ENCODE measurements at regions not wholly inside any gene's neighbourhood (a gene's known extent, or its start where the extent isn't known, plus 50 kb on each side); places are given as distances from the start of the nearest gene placed in this dataset.
A peak's percentile ranks its signal among the peaks of the same experiment; 100 is the strongest.

DNA sequence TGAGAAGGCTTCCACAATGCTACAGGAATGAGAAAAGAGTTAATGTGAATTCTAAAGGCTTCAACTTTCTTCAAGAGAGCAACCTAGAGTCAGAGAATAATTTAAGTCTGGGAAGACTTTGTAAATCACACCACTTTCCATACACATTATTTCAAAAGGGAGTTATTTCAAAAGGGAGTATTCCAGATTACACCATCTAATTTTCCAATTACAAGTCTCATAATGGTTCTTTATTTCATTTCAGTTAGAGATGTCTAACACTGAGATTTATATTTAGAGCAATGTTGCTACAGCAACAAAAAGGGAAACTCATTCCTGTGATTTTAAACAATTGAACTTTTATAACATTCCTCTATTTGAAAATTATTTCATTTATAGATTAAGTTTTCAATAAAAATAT, 98.8 kb upstream of the DST start:
- H3K36me3 Mint-ChIP-seq (ENCODE audit: insufficient read depth, unreplicated experiment): peaks cover 6% of the 10 kb centered on the region
- POLR2A ChIA-PET: interaction anchor here (0.7 to 7.1 kb wide), 19 partner anchors 8 to 102 kb away, joined by 3 to 110 read pairs (median 4); partner anchors contain the start of gene DST
- intact Hi-C loops (cut with micrococcal nuclease): no loop called here
- no TSS peak for BruUV-seq (replicated peaks)
- H3K4me1 Mint-ChIP-seq (ENCODE audit: insufficient read depth, unreplicated experiment): peaks cover 53% of the 10 kb centered on the region
- DNase-seq (ENCODE audit: unreplicated experiment): no peak
- CTCF ChIA-PET: interaction anchor here (0.6 to 2.1 kb wide), 4 partner anchors 16 to 582 kb away, joined by 3 to 14 read pairs (median 4); no protein-coding TSS in a partner anchor
- TF ChIP-seq, protein P1, sequence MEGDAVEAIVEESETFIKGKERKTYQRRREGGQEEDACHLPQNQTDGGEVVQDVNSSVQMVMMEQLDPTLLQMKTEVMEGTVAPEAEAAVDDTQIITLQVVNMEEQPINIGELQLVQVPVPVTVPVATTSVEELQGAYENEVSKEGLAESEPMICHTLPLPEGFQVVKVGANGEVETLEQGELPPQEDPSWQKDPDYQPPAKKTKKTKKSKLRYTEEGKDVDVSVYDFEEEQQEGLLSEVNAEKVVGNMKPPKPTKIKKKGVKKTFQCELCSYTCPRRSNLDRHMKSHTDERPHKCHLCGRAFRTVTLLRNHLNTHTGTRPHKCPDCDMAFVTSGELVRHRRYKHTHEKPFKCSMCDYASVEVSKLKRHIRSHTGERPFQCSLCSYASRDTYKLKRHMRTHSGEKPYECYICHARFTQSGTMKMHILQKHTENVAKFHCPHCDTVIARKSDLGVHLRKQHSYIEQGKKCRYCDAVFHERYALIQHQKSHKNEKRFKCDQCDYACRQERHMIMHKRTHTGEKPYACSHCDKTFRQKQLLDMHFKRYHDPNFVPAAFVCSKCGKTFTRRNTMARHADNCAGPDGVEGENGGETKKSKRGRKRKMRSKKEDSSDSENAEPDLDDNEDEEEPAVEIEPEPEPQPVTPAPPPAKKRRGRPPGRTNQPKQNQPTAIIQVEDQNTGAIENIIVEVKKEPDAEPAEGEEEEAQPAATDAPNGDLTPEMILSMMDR (IDR thresholded peaks at IDR 0.05; ENCODE audit: unreplicated experiment): no peak
- peak overlapping the region; percentile 83 for H3K4me3 Mint-ChIP-seq (ENCODE audit: unreplicated experiment)
- peak overlapping the region; percentile 94 for H3K27ac Mint-ChIP-seq (ENCODE audit: low read depth, unreplicated experiment)
- H3K9me3 Mint-ChIP-seq (ENCODE audit: unreplicated experiment): no peaks in the 10 kb centered on the region
- no peaks in the 10 kb centered on the region for H3K27me3 Mint-ChIP-seq (ENCODE audit: insufficient read depth, unreplicated experiment)

DNA sequence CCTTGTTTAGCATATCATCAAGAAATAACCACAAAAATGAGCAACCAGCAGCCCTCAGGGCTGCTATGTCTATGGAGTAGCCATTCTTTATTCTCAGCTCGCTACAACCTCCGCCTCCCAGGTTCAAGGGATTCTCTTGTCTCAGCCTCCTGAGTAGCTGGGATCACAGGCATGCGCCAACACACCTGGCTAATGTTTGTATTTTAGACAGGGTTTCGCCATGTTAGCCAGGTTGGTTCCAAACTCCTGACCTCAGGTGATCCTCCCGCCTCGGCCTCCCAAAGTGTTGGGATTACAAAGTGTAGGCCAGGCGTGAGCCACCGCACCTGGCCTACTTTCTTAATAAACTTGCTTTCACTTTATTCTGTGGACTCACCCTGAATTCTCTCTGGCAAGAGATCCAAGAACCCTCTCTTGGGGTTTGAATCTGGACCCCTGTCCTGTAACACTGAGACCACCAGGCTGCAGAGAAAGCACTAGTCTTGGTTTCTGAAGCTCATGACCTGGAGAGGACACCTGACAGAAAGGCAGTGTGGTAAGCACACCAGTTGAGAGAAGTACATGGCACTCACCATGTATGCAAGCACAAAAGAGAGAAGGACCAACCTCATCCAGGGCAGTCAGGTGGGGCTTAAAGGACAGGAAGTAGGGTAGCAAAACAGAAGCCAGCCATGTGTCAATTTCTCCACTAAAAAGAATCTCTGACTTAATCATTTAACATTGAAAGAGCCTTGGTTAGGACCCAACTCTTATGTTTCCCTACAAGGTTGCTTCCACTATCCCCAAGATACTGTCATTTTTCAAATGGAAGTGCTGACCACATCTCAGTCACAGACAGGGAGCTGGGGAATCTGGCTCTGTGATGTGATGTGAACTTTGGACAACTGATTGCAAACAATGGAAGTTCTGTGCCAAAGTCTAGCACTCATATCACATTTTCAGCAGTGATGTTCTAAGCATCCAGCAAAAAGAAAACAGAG, 97.4 kb upstream of the DST start:
- peak overlapping the region; percentile 13 for H3K4me3 Mint-ChIP-seq (ENCODE audit: unreplicated experiment)
- CTCF ChIA-PET: interaction anchor here (0.6 to 1.2 kb wide), 6 partner anchors 10 to 111 kb away, joined by 3 to 4 read pairs (median 3); no protein-coding TSS in a partner anchor
- H3K27ac Mint-ChIP-seq (ENCODE audit: low read depth, unreplicated experiment): peak overlapping the region; percentile 4
- no peak for DNase-seq (ENCODE audit: unreplicated experiment)
- no TSS peak for BruUV-seq (replicated peaks)
- POLR2A ChIA-PET: interaction anchor here (1.1 to 3.6 kb wide), 4 partner anchors 11 to 101 kb away, joined by 3 to 35 read pairs (median 4); no protein-coding TSS in a partner anchor
- peaks cover 6% of the 10 kb centered on the region for H3K36me3 Mint-ChIP-seq (ENCODE audit: insufficient read depth, unreplicated experiment)
- peaks cover 50% of the 10 kb centered on the region for H3K4me1 Mint-ChIP-seq (ENCODE audit: insufficient read depth, unreplicated experiment)
- TF ChIP-seq, protein P1 (IDR thresholded peaks at IDR 0.05; ENCODE audit: unreplicated experiment): no peak
- H3K9me3 Mint-ChIP-seq (ENCODE audit: unreplicated experiment): no peaks in the 10 kb centered on the region
- H3K27me3 Mint-ChIP-seq (ENCODE audit: insufficient read depth, unreplicated experiment): no peaks in the 10 kb centered on the region
- intact Hi-C loops (cut with micrococcal nuclease): no loop called here

DNA sequence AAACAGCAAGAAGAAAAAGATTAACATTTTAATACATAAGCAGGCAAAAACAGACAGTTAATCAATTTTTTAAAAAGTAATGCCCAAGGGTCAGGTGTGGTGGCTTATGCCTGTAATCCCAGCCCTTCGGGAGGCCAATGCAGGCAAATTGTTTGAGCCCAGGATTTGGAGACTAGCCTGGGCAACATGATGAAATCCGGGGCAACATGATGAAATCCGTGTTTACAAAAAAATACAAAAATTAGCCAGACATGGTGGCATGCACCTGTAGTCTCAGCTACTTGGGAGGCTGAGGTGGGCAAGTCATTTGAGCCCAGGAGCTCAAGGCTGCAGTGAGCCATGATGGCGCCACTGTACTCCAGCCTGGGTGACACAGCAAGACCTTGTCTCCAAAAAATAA, 94.1 kb upstream of the DST start:
- BruUV-seq (replicated peaks): no TSS peak
- Mint-ChIP-seq H3K27ac (ENCODE audit: low read depth, unreplicated experiment) (peak overlapping the region; percentile 36), H3K4me3 (ENCODE audit: unreplicated experiment) (no peak overlapping the region), H3K4me1 (ENCODE audit: insufficient read depth, unreplicated experiment) (peaks cover 35% of the 10 kb centered on the region), H3K9me3 (ENCODE audit: unreplicated experiment) (no peaks in the 10 kb centered on the region), H3K27me3 (ENCODE audit: insufficient read depth, unreplicated experiment) (no peaks in the 10 kb centered on the region), H3K36me3 (ENCODE audit: insufficient read depth, unreplicated experiment) (peaks cover 5% of the 10 kb centered on the region)
- CTCF ChIA-PET: interaction anchor here (0.7 kb wide), 1 partner anchor 38 kb away, joined by 4 read pairs; no protein-coding TSS in a partner anchor
- POLR2A ChIA-PET: interaction anchor here (1.8 kb wide), 1 partner anchor 23 kb away, joined by 8 read pairs; no protein-coding TSS in a partner anchor
- DNase-seq (ENCODE audit: unreplicated experiment): no peak
- intact Hi-C loops (cut with micrococcal nuclease): no loop called here
- TF ChIP-seq, protein P1 (IDR thresholded peaks at IDR 0.05; ENCODE audit: unreplicated experiment): no peak

DNA sequence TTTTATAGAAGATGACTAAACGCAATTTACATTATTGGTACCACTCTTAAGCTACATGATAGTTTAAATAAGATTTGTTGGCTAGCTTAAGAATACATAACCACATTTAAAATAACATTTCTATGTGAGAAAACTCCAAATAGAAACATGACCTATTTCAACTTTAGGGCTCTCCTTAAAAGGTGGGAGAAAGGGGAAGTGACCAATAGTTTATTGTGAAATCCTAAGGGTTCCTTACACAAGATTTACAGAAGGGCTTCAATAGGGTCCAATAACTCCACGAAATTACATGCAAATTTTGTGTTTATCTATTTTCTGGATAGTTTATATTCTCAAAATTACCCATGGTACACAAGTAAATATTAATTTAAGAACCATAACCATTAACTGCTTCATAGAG, 91.6 kb upstream of the DST start:
- no TSS peak for BruUV-seq (replicated peaks)
- TF ChIP-seq, protein P1 (IDR thresholded peaks at IDR 0.05; ENCODE audit: unreplicated experiment): no peak

More for the DNA sequence above, 91.6 kb upstream of the DST start:
- Mint-ChIP-seq H3K4me1 (ENCODE audit: insufficient read depth, unreplicated experiment) (peaks cover 43% of the 10 kb centered on the region), H3K27me3 (ENCODE audit: insufficient read depth, unreplicated experiment) (no peaks in the 10 kb centered on the region), H3K27ac (ENCODE audit: low read depth, unreplicated experiment) (peak overlapping the region; percentile 92), H3K4me3 (ENCODE audit: unreplicated experiment) (no peak overlapping the region), H3K36me3 (ENCODE audit: insufficient read depth, unreplicated experiment) (peaks cover 5% of the 10 kb centered on the region), H3K9me3 (ENCODE audit: unreplicated experiment) (no peaks in the 10 kb centered on the region)
- DNase-seq (ENCODE audit: unreplicated experiment): peak; percentile 44
- ChIA-PET CTCF (interaction anchor here (1.6 kb wide), 1 partner anchor 118 kb away, joined by 5 read pairs; no protein-coding TSS in a partner anchor), POLR2A (interaction anchor here (0.6 to 3.0 kb wide), 5 partner anchors 8 to 582 kb away, joined by 3 to 23 read pairs (median 8); no protein-coding TSS in a partner anchor)
- intact Hi-C loops (cut with micrococcal nuclease): no loop called here

Data from MCF 10A (cell line).